Right cardiac atrium (tissue), 5 donors: ENCODE measurements at regions not wholly inside any gene's neighbourhood (a gene's known extent, or its start where the extent isn't known, plus 50 kb on each side); places are given as distances from the start of the nearest gene placed in this dataset.

Source experiments
- ATAC-seq, 2 donors: fragments of 200-7000 bp; cut with Tn5 transposase; one replicate each; pipeline versions ENCODE4 v1.8.0 to v1.9.1; 2020; ENCODE audit warnings: moderate library complexity in 2 of 2, mild to moderate bottlenecking in 1 of 2
- DNase-seq, 3 donors: peaks; one replicate each; pipeline ENCODE4 v3.0.0-alpha.2; 2020
- H3K27ac ChIP-seq: one replicate; pipeline ENCODE4 v1.5.1; 2013; ENCODE audit warnings: mild to moderate bottlenecking, low read length, control low read depth, moderate library complexity
- H3K27me3 ChIP-seq: one replicate; pipeline ENCODE4 v1.6.1; 2013; ENCODE audit not compliant: control insufficient read depth, insufficient read depth
- H3K4me1 ChIP-seq: one replicate; pipeline ENCODE4 v1.6.1; 2013; ENCODE audit warnings: low read length; ENCODE audit not compliant: control insufficient read depth, insufficient read depth
- H3K4me3 ChIP-seq: one replicate; pipeline ENCODE4 v1.5.1; 2013; ENCODE audit warnings: low read length, control low read depth
- H3K9me3 ChIP-seq: one replicate; pipeline ENCODE4 v1.6.1; 2013; ENCODE audit warnings: low read length; ENCODE audit not compliant: control insufficient read depth
- WGBS: extraction: QIAGEN DNeasy Blood & Tissue Kit; methylation state at CpG from one replicate; pipeline ENCODE4 v1.1.7; 2013; 5-methylcytosine and 5-hydroxymethylcytosine counted together
- intact Hi-C, 4 donors: fragments of 100-400 bp; cut with DNase I; formaldehyde crosslinking; loops; one replicate each; pipeline versions ENCODE4 v1.11.0 to v1.14.0; 2022 to 2023
- donor health status: healthy with polysubstance abuse.
- donor health status: DM: no; HTN: yes; CAD: no.
- donor health status: DM: no; HTN: no; CAD: no.
- donor health status: DM: no; HTN: yes; CAD: no; lungs with severe emphysema.
- donor health status: DM: yes; HTN: yes; CAD: no.

GRCh38 chr17:65444049-65444448 lies 117.4 kb downstream of the AXIN2 start:
- ATAC-seq (no peak), DNase-seq (no peak)
- Histone ChIP-seq H3K27me3 (no peaks in the 10 kb centered on the region), H3K4me3 (no peak overlapping the region), H3K4me1 (peaks cover 12% of the 10 kb centered on the region), H3K9me3 (no peaks in the 10 kb centered on the region), H3K27ac (no peak overlapping the region)
- WGBS, result 91% methylated on average over 5 of the region's 5 CpGs
- intact Hi-C loops, result no loop called here

DNA sequence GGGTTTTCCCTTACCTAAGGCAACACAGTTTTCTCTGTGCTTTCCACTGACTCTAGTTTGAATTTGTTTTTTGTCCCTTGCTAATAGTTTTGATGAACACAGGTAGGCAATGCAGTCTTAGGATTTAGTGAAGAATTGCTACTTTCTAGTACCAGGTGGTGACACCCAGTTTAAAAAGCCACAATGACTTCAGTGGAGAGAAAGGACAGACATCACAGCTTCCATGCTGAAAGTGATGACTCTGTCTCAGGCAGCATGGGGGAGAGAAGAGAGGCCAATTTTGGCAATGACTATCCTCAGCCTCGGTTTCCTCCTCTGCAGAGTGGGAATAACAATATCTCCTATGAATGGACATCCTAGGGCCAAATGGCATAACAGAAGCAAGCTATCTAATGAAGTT lies 118.8 kb downstream of the AXIN2 start:
- DNase-seq (no peak), ATAC-seq (no peak)
- WGBS, result 67% methylated on average over 1 of the region's 1 CpG
- no peak overlapping the region for H3K4me3 ChIP-seq
- peaks cover 12% of the 10 kb centered on the region for H3K4me1 ChIP-seq
- H3K27ac ChIP-seq, result no peak overlapping the region
- H3K9me3 ChIP-seq, result no peaks in the 10 kb centered on the region
- intact Hi-C loops, result no loop called here
- H3K27me3 ChIP-seq, result no peaks in the 10 kb centered on the region

GRCh38 chr17:65442250-65442649 lies 119.2 kb downstream of the AXIN2 start:
- 83% methylated on average over 6 of the region's 6 CpGs for WGBS
- no peak for DNase-seq
- Histone ChIP-seq H3K27ac (no peak overlapping the region), H3K4me3 (no peak overlapping the region), H3K27me3 (no peaks in the 10 kb centered on the region), H3K9me3 (no peaks in the 10 kb centered on the region), H3K4me1 (peaks cover 9% of the 10 kb centered on the region)
- intact Hi-C loops, result no loop called here
- ATAC-seq, result no peak

- H3K27ac ChIP-seq, result no peak overlapping the region
- DNase-seq (no peak), ATAC-seq (no peak)
- H3K4me1 ChIP-seq, result no peaks in the 10 kb centered on the region
- intact Hi-C loops, result no loop called here
- no peaks in the 10 kb centered on the region for H3K27me3 ChIP-seq
- no peak overlapping the region for H3K4me3 ChIP-seq
- 75% methylated on average over 2 of the region's 2 CpGs for WGBS
- H3K9me3 ChIP-seq, result no peaks in the 10 kb centered on the region
Observed at GRCh38 chr17:65441053-65441605, 120.3 kb downstream of the AXIN2 start.

GRCh38 chr17:65438708-65439294 lies 122.6 kb downstream of the AXIN2 start:
- Histone ChIP-seq H3K27me3 (no peaks in the 10 kb centered on the region), H3K9me3 (no peaks in the 10 kb centered on the region), H3K27ac (no peak overlapping the region), H3K4me1 (no peaks in the 10 kb centered on the region), H3K4me3 (no peak overlapping the region)
- ATAC-seq (no peak), DNase-seq (no peak)
- WGBS, result 29% methylated on average over 7 of the region's 7 CpGs
- intact Hi-C loops, result no loop called here

DNA sequence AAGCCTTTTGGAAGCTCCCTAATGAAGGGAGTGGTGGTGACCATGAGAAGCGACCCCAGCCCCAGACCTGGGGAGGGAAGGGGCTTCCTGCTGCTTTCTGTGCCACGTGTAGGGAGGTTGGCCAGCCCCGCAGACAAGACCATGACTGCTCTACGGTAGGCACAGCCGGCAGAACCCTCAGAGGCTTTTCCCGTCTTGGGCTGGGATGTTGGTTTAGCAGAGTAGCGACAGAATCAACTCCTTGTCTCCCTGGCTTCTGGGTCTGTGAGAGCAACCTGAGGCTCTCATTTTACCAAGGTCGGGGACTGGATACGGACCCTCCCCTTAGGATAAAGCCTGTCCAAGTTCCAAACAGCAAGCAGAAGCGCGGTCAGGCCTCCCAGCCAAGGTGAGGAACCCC lies 123.3 kb downstream of the AXIN2 start:
- DNase-seq, result no peak
- no peaks in the 10 kb centered on the region for H3K9me3 ChIP-seq
- no peak overlapping the region for H3K27ac ChIP-seq
- H3K27me3 ChIP-seq, result no peaks in the 10 kb centered on the region
- 57% methylated on average over 11 of the region's 11 CpGs for WGBS
- H3K4me1 ChIP-seq, result no peaks in the 10 kb centered on the region
- intact Hi-C loops, result no loop called here
- ATAC-seq, result no peak
- no peak overlapping the region for H3K4me3 ChIP-seq

GRCh38 chr17:65436871-65437270 lies 124.6 kb downstream of the AXIN2 start:
- DNase-seq (no peak), ATAC-seq (no peak)
- H3K27ac ChIP-seq, result no peak overlapping the region
- H3K4me1 ChIP-seq, result no peaks in the 10 kb centered on the region
- no peaks in the 10 kb centered on the region for H3K27me3 ChIP-seq
- intact Hi-C loops, result no loop called here
- H3K4me3 ChIP-seq, result no peak overlapping the region
- WGBS, result 63% methylated on average over 10 of the region's 10 CpGs
- H3K9me3 ChIP-seq, result no peaks in the 10 kb centered on the region

- Histone ChIP-seq H3K27ac (no peak overlapping the region), H3K9me3 (no peaks in the 10 kb centered on the region), H3K4me3 (no peak overlapping the region), H3K4me1 (no peaks in the 10 kb centered on the region), H3K27me3 (no peaks in the 10 kb centered on the region)
- WGBS, result 89% methylated on average over 2 of the region's 2 CpGs
- ATAC-seq (no peak), DNase-seq (no peak)
- intact Hi-C loops, result no loop called here
Observed at GRCh38 chr17:65434878-65435277, 126.6 kb downstream of the AXIN2 start.

GRCh38 chr17:65434251-65434650 lies 127.2 kb downstream of the AXIN2 start:
- DNase-seq (no peak), ATAC-seq (no peak)
- no peaks in the 10 kb centered on the region for H3K27me3 ChIP-seq
- H3K4me3 ChIP-seq, result no peak overlapping the region
- 58% methylated on average over 7 of the region's 7 CpGs for WGBS
- intact Hi-C loops, result no loop called here
- H3K27ac ChIP-seq, result no peak overlapping the region
- H3K4me1 ChIP-seq, result no peaks in the 10 kb centered on the region
- no peaks in the 10 kb centered on the region for H3K9me3 ChIP-seq

DNA sequence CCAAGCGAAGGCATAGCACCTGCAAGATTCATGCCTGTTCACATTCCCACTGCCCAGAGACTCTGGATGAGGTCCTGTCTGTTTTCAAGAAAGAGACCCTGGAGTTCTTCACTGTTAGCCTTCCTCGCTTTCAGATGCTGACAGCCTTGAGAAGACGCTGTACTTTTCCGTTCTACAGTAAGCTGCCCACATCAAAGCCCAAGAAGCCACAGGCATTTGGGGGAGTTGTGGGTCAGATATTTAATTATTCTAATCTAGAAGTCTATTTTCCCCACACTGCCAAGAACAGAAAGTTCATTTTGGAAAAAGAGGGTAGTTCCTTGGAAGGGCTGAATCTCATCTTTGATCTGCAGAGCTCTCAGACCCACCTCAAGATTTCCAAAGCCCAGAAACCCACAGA lies 127.9 kb downstream of the AXIN2 start:
- no peak for ATAC-seq
- no peaks in the 10 kb centered on the region for H3K4me1 ChIP-seq
- no peak overlapping the region for H3K27ac ChIP-seq
- no peak overlapping the region for H3K4me3 ChIP-seq
- H3K9me3 ChIP-seq, result no peaks in the 10 kb centered on the region
- H3K27me3 ChIP-seq, result no peaks in the 10 kb centered on the region
- WGBS, result 72% methylated on average over 4 of the region's 4 CpGs
- DNase-seq, result no peak
- intact Hi-C loops, result no loop called here

- 91% methylated on average over 1 of the region's 1 CpG for WGBS
- H3K27me3 ChIP-seq, result no peaks in the 10 kb centered on the region
- no peak overlapping the region for H3K27ac ChIP-seq
- ATAC-seq (no peak), DNase-seq (no peak)
- no peak overlapping the region for H3K4me3 ChIP-seq
- intact Hi-C loops, result no loop called here
- no peaks in the 10 kb centered on the region for H3K9me3 ChIP-seq
- H3K4me1 ChIP-seq, result no peaks in the 10 kb centered on the region
Observed at GRCh38 chr17:65433157-65433556, 128.3 kb downstream of the AXIN2 start.

DNA sequence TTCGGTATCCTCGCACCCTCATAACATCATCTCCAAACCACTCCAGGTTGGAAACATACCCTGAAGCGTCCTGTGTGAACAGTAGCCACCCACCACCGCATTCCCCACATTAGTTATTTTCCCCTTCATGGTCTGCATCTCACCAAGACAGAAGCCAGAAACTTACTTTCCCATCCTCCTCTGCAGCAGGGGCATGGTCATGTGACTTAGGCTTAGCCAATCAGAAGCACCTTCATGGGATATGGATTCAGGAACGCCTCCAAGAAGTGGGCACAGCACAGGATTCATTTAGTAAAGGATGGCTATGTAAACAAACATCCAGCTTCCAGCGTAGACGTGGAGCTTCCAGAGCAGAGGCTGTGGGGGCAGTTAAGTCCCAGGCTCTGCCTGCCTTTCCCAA lies 130.3 kb downstream of the AXIN2 start:
- Histone ChIP-seq H3K27ac (no peak overlapping the region), H3K4me1 (no peaks in the 10 kb centered on the region), H3K9me3 (no peaks in the 10 kb centered on the region), H3K4me3 (no peak overlapping the region), H3K27me3 (no peaks in the 10 kb centered on the region)
- no peak for ATAC-seq
- intact Hi-C loops, result no loop called here
- DNase-seq, result no peak
- 85% methylated on average over 7 of the region's 7 CpGs for WGBS
